Glomerular visceral epithelial cell (primary cell): ENCODE measurements at regions not wholly inside any gene's neighbourhood (a gene's known extent, or its start where the extent isn't known, plus 50 kb on each side); places are given as distances from the start of the nearest gene placed in this dataset.

Source experiments
- DNase-seq: peaks from one replicate; pipeline ENCODE4 v3.0.0-alpha.2; 2016; ENCODE audit errors: extremely low spot score

- no peak for DNase-seq
Observed at GRCh38 chr13:107743983-107744382, 471.4 kb downstream of the LIG4 start.

GRCh38 chr13:107743526-107743925 lies 471.8 kb downstream of the LIG4 start:
- no peak for DNase-seq

- no peak for DNase-seq
Observed at GRCh38 chr13:107743100-107743499, 472.2 kb downstream of the LIG4 start.

GRCh38 chr13:107742544-107742943 lies 472.8 kb downstream of the LIG4 start:
- DNase-seq: no peak

GRCh38 chr13:107738004-107738403 lies 477.3 kb downstream of the LIG4 start:
- DNase-seq: no peak

- no peak for DNase-seq
Observed at GRCh38 chr13:107736731-107737130, 478.6 kb downstream of the LIG4 start.

- no peak for DNase-seq
Observed at GRCh38 chr13:107736170-107736569, 479.2 kb downstream of the LIG4 start.

GRCh38 chr13:107734891-107735625 lies 480.3 kb downstream of the LIG4 start:
- DNase-seq: no peak

- DNase-seq: no peak
Observed at GRCh38 chr13:107733276-107733675, 482.1 kb downstream of the LIG4 start.

- no peak for DNase-seq
Observed at GRCh38 chr13:107730813-107731212, 484.5 kb downstream of the LIG4 start.

- no peak for DNase-seq
Observed at GRCh38 chr13:107721125-107721869, 494.0 kb downstream of the LIG4 start.

- DNase-seq: no peak
Observed at GRCh38 chr13:107716741-107717140, 498.6 kb downstream of the LIG4 start.

- no peak for DNase-seq
Observed at GRCh38 chr13:107716241-107716640, 499.1 kb downstream of the LIG4 start.

- no peak for DNase-seq
Observed at GRCh38 chr13:107715496-107715895, 499.8 kb downstream of the LIG4 start.

GRCh38 chr13:107713314-107713713 lies 502.0 kb downstream of the LIG4 start:
- peak; percentile 4 for DNase-seq

GRCh38 chr13:107712145-107712860 lies 503.0 kb downstream of the LIG4 start:
- no peak for DNase-seq

- no peak for DNase-seq
Observed at GRCh38 chr13:107690181-107690580, 525.2 kb downstream of the LIG4 start.

- DNase-seq: no peak
Observed at GRCh38 chr13:107685876-107686275, 529.5 kb downstream of the LIG4 start.

- DNase-seq: no peak
Observed at GRCh38 chr13:107681600-107681999, 533.7 kb downstream of the LIG4 start.

GRCh38 chr13:107680115-107680514 lies 535.2 kb downstream of the LIG4 start:
- peak; percentile 25 for DNase-seq

GRCh38 chr13:107678075-107678689 lies 537.2 kb downstream of the LIG4 start:
- peak; percentile 2 for DNase-seq

- DNase-seq: no peak
Observed at GRCh38 chr13:107675847-107676550, 539.3 kb downstream of the LIG4 start.
